SK-N-MC (cell line): ENCODE measurements at regions not wholly inside any gene's neighbourhood (a gene's known extent, or its start where the extent isn't known, plus 50 kb on each side); places are given as distances from the start of the nearest gene placed in this dataset.

ENCODE experiments used
- EZH2 ChIP-seq: fragments of 200-600 bp; sonication (generic); IDR thresholded peaks from one replicate; pipeline ENCODE4 v1.6.1; 2017; ENCODE audit warnings: antibody characterized with exemption
- FOXP2 ChIP-seq: optimal IDR thresholded peaks from 2 replicates; pipeline ENCODE3; 2011; ENCODE audit warnings: mild to moderate bottlenecking, moderate library complexity; ENCODE audit not compliant: insufficient read depth; ENCODE audit errors: extremely low read length, control extremely low read depth
- POLR2AphosphoS5 ChIP-seq: IDR thresholded peaks from 2 replicates; pipeline ENCODE4 v1.6.1; 2012; ENCODE audit warnings: mild to moderate bottlenecking, low read depth, low read length, borderline replicate concordance

DNA sequence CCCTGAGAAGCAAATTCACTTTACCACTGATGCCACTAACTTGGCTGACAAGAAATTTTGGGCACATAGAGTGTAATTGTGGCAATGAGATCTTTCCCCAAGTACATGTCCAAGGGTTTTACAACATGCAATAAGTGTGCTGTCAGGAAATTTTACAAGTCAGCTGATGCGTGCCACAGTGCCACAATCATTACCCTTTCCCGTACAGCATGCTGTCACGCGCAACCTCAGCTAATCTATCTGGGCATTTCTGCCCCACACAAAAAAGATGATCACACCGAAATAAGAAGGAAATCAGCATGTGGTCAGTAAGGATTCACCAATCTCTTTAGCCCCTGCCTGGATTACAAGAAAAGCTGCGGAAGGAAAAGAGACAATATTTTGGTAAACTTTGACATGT is 163.6 kb upstream of the PREP start:
- TF ChIP-seq POLR2AphosphoS5 (no peak), EZH2 (no peak), FOXP2 (no peak)
